ENCODE measurements at regions not wholly inside any gene's neighbourhood (a gene's known extent, or its start where the extent isn't known, plus 50 kb on each side); places are given as distances from the start of the nearest gene placed in this dataset.

- Histone ChIP-seq H3K27ac (ENCODE audit: low read length) (no peak overlapping the region), H3K4me1 (ENCODE audit: control insufficient read depth, insufficient read depth, low read length) (no peaks in the 10 kb centered on the region), H3K27me3 (ENCODE audit: control insufficient read depth, insufficient read depth) (no peaks in the 10 kb centered on the region), H3K9me3 (ENCODE audit: control insufficient read depth, low read length) (no peaks in the 10 kb centered on the region), H3K4me3 (ENCODE audit: low read length) (no peak overlapping the region)
- 61% methylated on average over 4 of the region's 4 CpGs for WGBS
- no peak for DNase-seq
- ATAC-seq = peak in 1 of 2 donors; percentile 34
- intact Hi-C loops (cut with DNase I) = loop anchor here in 1 of 4 donors (5.0 kb wide), 1 partner anchor 57 kb away; no protein-coding TSS in a partner anchor
These were observed 65.5 kb downstream of the GGTLC2 start for GRCh38 chr22:22709719-22710445.

GRCh38 chr22:22710719-22711531 lies 66.5 kb downstream of the GGTLC2 start:
- intact Hi-C loops (cut with DNase I) = no loop called here
- H3K27me3 ChIP-seq (ENCODE audit: control insufficient read depth, insufficient read depth) = no peaks in the 10 kb centered on the region
- H3K27ac ChIP-seq (ENCODE audit: low read length) = no peak overlapping the region
- peak; percentile 42 to 65 for ATAC-seq
- WGBS = 21% methylated on average over 11 of the region's 11 CpGs
- H3K9me3 ChIP-seq (ENCODE audit: control insufficient read depth, low read length) = no peaks in the 10 kb centered on the region
- DNase-seq = peak; percentile 42 to 83 (median 80)
- H3K4me3 ChIP-seq (ENCODE audit: low read length) = no peak overlapping the region
- H3K4me1 ChIP-seq (ENCODE audit: control insufficient read depth, insufficient read depth, low read length) = no peaks in the 10 kb centered on the region

GRCh38 chr22:22711532-22711913 lies 67.1 kb downstream of the GGTLC2 start:
- Histone ChIP-seq H3K27ac (ENCODE audit: low read length) (no peak overlapping the region), H3K9me3 (ENCODE audit: control insufficient read depth, low read length) (no peaks in the 10 kb centered on the region), H3K27me3 (ENCODE audit: control insufficient read depth, insufficient read depth) (no peaks in the 10 kb centered on the region), H3K4me3 (ENCODE audit: low read length) (no peak overlapping the region), H3K4me1 (ENCODE audit: control insufficient read depth, insufficient read depth, low read length) (no peaks in the 10 kb centered on the region)
- intact Hi-C loops (cut with DNase I) = no loop called here
- 97% methylated on average over 5 of the region's 5 CpGs for WGBS
- DNase-seq (no peak), ATAC-seq (no peak)

- Histone ChIP-seq H3K27me3 (ENCODE audit: control insufficient read depth, insufficient read depth) (no peaks in the 10 kb centered on the region), H3K27ac (ENCODE audit: low read length) (no peak overlapping the region), H3K9me3 (ENCODE audit: control insufficient read depth, low read length) (no peaks in the 10 kb centered on the region), H3K4me3 (ENCODE audit: low read length) (no peak overlapping the region), H3K4me1 (ENCODE audit: control insufficient read depth, insufficient read depth, low read length) (no peaks in the 10 kb centered on the region)
- no peak for ATAC-seq
- peak in 1 of 3 donors; percentile 17 for DNase-seq
- WGBS = 80% methylated on average over 6 of the region's 6 CpGs
- intact Hi-C loops (cut with DNase I) = no loop called here
These were observed 67.8 kb downstream of the GGTLC2 start for GRCh38 chr22:22712092-22712658.

GRCh38 chr22:22712666-22713365 lies 68.4 kb downstream of the GGTLC2 start:
- H3K27me3 ChIP-seq (ENCODE audit: control insufficient read depth, insufficient read depth) = no peaks in the 10 kb centered on the region
- intact Hi-C loops (cut with DNase I) = no loop called here

GRCh38 chr22:22713416-22713815 lies 69.0 kb downstream of the GGTLC2 start:
- H3K27ac ChIP-seq (ENCODE audit: low read length) = no peak overlapping the region
- no peaks in the 10 kb centered on the region for H3K27me3 ChIP-seq (ENCODE audit: control insufficient read depth, insufficient read depth)
- H3K4me1 ChIP-seq (ENCODE audit: control insufficient read depth, insufficient read depth, low read length) = no peaks in the 10 kb centered on the region
- DNase-seq (no peak), ATAC-seq (no peak)
- WGBS = 91% methylated on average over 1 of the region's 1 CpG
- H3K4me3 ChIP-seq (ENCODE audit: low read length) = no peak overlapping the region
- intact Hi-C loops (cut with DNase I) = no loop called here
- H3K9me3 ChIP-seq (ENCODE audit: control insufficient read depth, low read length) = no peaks in the 10 kb centered on the region

More at GRCh38 chr22:22712666-22713365, 68.4 kb downstream of the GGTLC2 start:
- Histone ChIP-seq H3K9me3 (ENCODE audit: control insufficient read depth, low read length) (no peaks in the 10 kb centered on the region), H3K27ac (ENCODE audit: low read length) (no peak overlapping the region), H3K4me1 (ENCODE audit: control insufficient read depth, insufficient read depth, low read length) (no peaks in the 10 kb centered on the region), H3K4me3 (ENCODE audit: low read length) (no peak overlapping the region)
- DNase-seq = no peak
- WGBS = 76% methylated on average over 13 of the region's 13 CpGs
- ATAC-seq = no peak

- no peaks in the 10 kb centered on the region for H3K9me3 ChIP-seq (ENCODE audit: control insufficient read depth, low read length)
- no peak overlapping the region for H3K27ac ChIP-seq (ENCODE audit: low read length)
- H3K4me1 ChIP-seq (ENCODE audit: control insufficient read depth, insufficient read depth, low read length) = no peaks in the 10 kb centered on the region
- intact Hi-C loops (cut with DNase I) = no loop called here
- no peak overlapping the region for H3K4me3 ChIP-seq (ENCODE audit: low read length)
- 67% methylated on average over 7 of the region's 7 CpGs for WGBS
- ATAC-seq (peak in 1 of 2 donors; percentile 18), DNase-seq (no peak)
- H3K27me3 ChIP-seq (ENCODE audit: control insufficient read depth, insufficient read depth) = no peaks in the 10 kb centered on the region
These were observed 70.4 kb downstream of the GGTLC2 start for GRCh38 chr22:22714600-22715335.

- ATAC-seq (no peak), DNase-seq (no peak)
- no peaks in the 10 kb centered on the region for H3K9me3 ChIP-seq (ENCODE audit: control insufficient read depth, low read length)
- intact Hi-C loops (cut with DNase I) = no loop called here
- H3K4me3 ChIP-seq (ENCODE audit: low read length) = no peak overlapping the region
- no peaks in the 10 kb centered on the region for H3K4me1 ChIP-seq (ENCODE audit: control insufficient read depth, insufficient read depth, low read length)
- WGBS = 83% methylated on average over 6 of the region's 6 CpGs
- no peaks in the 10 kb centered on the region for H3K27me3 ChIP-seq (ENCODE audit: control insufficient read depth, insufficient read depth)
- H3K27ac ChIP-seq (ENCODE audit: low read length) = no peak overlapping the region
These were observed 71.8 kb downstream of the GGTLC2 start for GRCh38 chr22:22716136-22716665.

- H3K9me3 ChIP-seq (ENCODE audit: control insufficient read depth, low read length) = no peaks in the 10 kb centered on the region
- H3K27ac ChIP-seq (ENCODE audit: low read length) = no peak overlapping the region
- no peaks in the 10 kb centered on the region for H3K4me1 ChIP-seq (ENCODE audit: control insufficient read depth, insufficient read depth, low read length)
- intact Hi-C loops (cut with DNase I) = no loop called here
- DNase-seq (no peak), ATAC-seq (no peak)
- H3K4me3 ChIP-seq (ENCODE audit: low read length) = no peak overlapping the region
- no peaks in the 10 kb centered on the region for H3K27me3 ChIP-seq (ENCODE audit: control insufficient read depth, insufficient read depth)
- 58% methylated on average over 4 of the region's 4 CpGs for WGBS
These were observed 73.2 kb downstream of the GGTLC2 start for GRCh38 chr22:22717664-22718063.

- no peak for DNase-seq
These were observed 75.8 kb downstream of the GGTLC2 start for GRCh38 chr22:22720201-22720723.

More at GRCh38 chr22:22720201-22720723, 75.8 kb downstream of the GGTLC2 start:
- intact Hi-C loops (cut with DNase I) = no loop called here
- H3K27ac ChIP-seq (ENCODE audit: low read length) = no peak overlapping the region
- no peaks in the 10 kb centered on the region for H3K4me1 ChIP-seq (ENCODE audit: control insufficient read depth, insufficient read depth, low read length)
- no peaks in the 10 kb centered on the region for H3K27me3 ChIP-seq (ENCODE audit: control insufficient read depth, insufficient read depth)
- WGBS = 27% methylated on average over 3 of the region's 3 CpGs
- no peak overlapping the region for H3K4me3 ChIP-seq (ENCODE audit: low read length)
- peak; percentile 59 to 75 for ATAC-seq
- H3K9me3 ChIP-seq (ENCODE audit: control insufficient read depth, low read length) = no peaks in the 10 kb centered on the region

Data from right cardiac atrium (tissue), 5 donors.